Glutamatergic neuron (in vitro differentiated cells): ENCODE measurements at regions not wholly inside any gene's neighbourhood (a gene's known extent, or its start where the extent isn't known, plus 50 kb on each side); places are given as distances from the start of the nearest gene placed in this dataset.
A peak's percentile ranks its signal among the peaks of the same experiment; 100 is the strongest.

Experiments used
- DNase-seq: peaks from one replicate; pipeline ENCODE4 v3.0.0; 2022
- H3K27ac Mint-ChIP-seq: one replicate; pipeline ENCODE4 v1.8.0; 2020; ENCODE audit warnings: mild to moderate bottlenecking, mixed read lengths, inconsistent platforms; ENCODE audit not compliant: unreplicated experiment
- H3K27me3 Mint-ChIP-seq: one replicate; pipeline ENCODE4 v1.8.0; 2020; ENCODE audit warnings: mild to moderate bottlenecking, moderate library complexity, mixed read lengths, inconsistent platforms; ENCODE audit not compliant: unreplicated experiment
- H3K36me3 Mint-ChIP-seq: one replicate; pipeline ENCODE4 v1.8.0; 2020; ENCODE audit warnings: mild to moderate bottlenecking, mixed read lengths, inconsistent platforms; ENCODE audit not compliant: unreplicated experiment
- H3K4me1 Mint-ChIP-seq: one replicate; pipeline ENCODE4 v1.8.0; 2020; ENCODE audit warnings: mild to moderate bottlenecking, low read depth, mixed read lengths, inconsistent platforms; ENCODE audit not compliant: unreplicated experiment
- H3K4me3 Mint-ChIP-seq: one replicate; pipeline ENCODE4 v1.8.0; 2020; ENCODE audit warnings: mild to moderate bottlenecking, mixed read lengths, inconsistent platforms; ENCODE audit not compliant: unreplicated experiment
- H3K9me3 Mint-ChIP-seq: one replicate; pipeline ENCODE4 v1.8.0; 2020; ENCODE audit warnings: mild to moderate bottlenecking, moderate library complexity, mixed read lengths, inconsistent platforms; ENCODE audit not compliant: unreplicated experiment
- CTCF ChIP-seq: fragments of 200-600 bp; sonication (generic); IDR thresholded peaks from one replicate; pipeline ENCODE4 v1.5.0; 2021; ENCODE audit not compliant: partially characterized antibody, unreplicated experiment

GRCh38 chr15:47300596-47300995 is 416.7 kb upstream of the SEMA6D start:
- TF ChIP-seq CTCF, result peak; percentile 42

GRCh38 chr15:47301481-47301880 is 415.8 kb upstream of the SEMA6D start:
- Mint-ChIP-seq H3K4me1 (peaks cover 77% of the 10 kb centered on the region), H3K9me3 (peaks cover 29% of the 10 kb centered on the region), H3K36me3 (no peaks in the 10 kb centered on the region), H3K4me3 (no peak overlapping the region), H3K27ac (peak overlapping the region; percentile 99), H3K27me3 (peaks cover 25% of the 10 kb centered on the region)
- DNase-seq, result peak; percentile 30
- TF ChIP-seq CTCF, result no peak

More at GRCh38 chr15:47300596-47300995, 416.7 kb upstream of the SEMA6D start:
- H3K36me3 Mint-ChIP-seq, result no peaks in the 10 kb centered on the region
- peak overlapping the region; percentile 68 for H3K4me3 Mint-ChIP-seq
- peaks cover 25% of the 10 kb centered on the region for H3K27me3 Mint-ChIP-seq
- peak; percentile 66 for DNase-seq
- H3K4me1 Mint-ChIP-seq, result peaks cover 83% of the 10 kb centered on the region
- H3K9me3 Mint-ChIP-seq, result peaks cover 29% of the 10 kb centered on the region
- peak overlapping the region; percentile 99 for H3K27ac Mint-ChIP-seq

- Mint-ChIP-seq H3K4me1 (peaks cover 51% of the 10 kb centered on the region), H3K4me3 (no peak overlapping the region), H3K27me3 (peaks cover 12% of the 10 kb centered on the region), H3K27ac (peak overlapping the region; percentile 56), H3K36me3 (no peaks in the 10 kb centered on the region), H3K9me3 (peaks cover 16% of the 10 kb centered on the region)
- no peak for DNase-seq
- no peak for TF ChIP-seq CTCF
These were observed 412.6 kb upstream of the SEMA6D start for GRCh38 chr15:47304656-47305055.

- DNase-seq, result no peak
- TF ChIP-seq CTCF, result no peak
- no peaks in the 10 kb centered on the region for H3K27me3 Mint-ChIP-seq
- peaks cover 5% of the 10 kb centered on the region for H3K9me3 Mint-ChIP-seq
- peaks cover 15% of the 10 kb centered on the region for H3K36me3 Mint-ChIP-seq
- peaks cover 23% of the 10 kb centered on the region for H3K4me1 Mint-ChIP-seq
- H3K4me3 Mint-ChIP-seq, result no peak overlapping the region
- peak overlapping the region; percentile 20 for H3K27ac Mint-ChIP-seq
These were observed 405.1 kb upstream of the SEMA6D start for GRCh38 chr15:47312161-47312560.

GRCh38 chr15:47326410-47327333 is 390.6 kb upstream of the SEMA6D start:
- Mint-ChIP-seq H3K27ac (no peak overlapping the region), H3K9me3 (peaks cover 5% of the 10 kb centered on the region), H3K4me1 (peaks cover 14% of the 10 kb centered on the region), H3K27me3 (no peaks in the 10 kb centered on the region), H3K36me3 (no peaks in the 10 kb centered on the region), H3K4me3 (no peak overlapping the region)
- no peak for TF ChIP-seq CTCF
- no peak for DNase-seq
